Neural progenitor cell (in vitro differentiated cells): ENCODE measurements at regions not wholly inside any gene's neighbourhood (a gene's known extent, or its start where the extent isn't known, plus 50 kb on each side); places are given as distances from the start of the nearest gene placed in this dataset.

ENCODE experiments used
- EZH2phosphoT487 ChIP-seq: fragments of 200-600 bp; sonication (generic); IDR thresholded peaks from 2 replicates; pipeline ENCODE4 v1.6.1; 2017; ENCODE audit warnings: antibody characterized with exemption
- TF ChIP-seq, protein P1 (sequence below): fragments of 200-600 bp; sonication (generic); IDR thresholded peaks from 2 replicates; pipeline ENCODE4 v1.5.1; 2017; ENCODE audit warnings: antibody characterized with exemption, mild to moderate bottlenecking

DNA sequence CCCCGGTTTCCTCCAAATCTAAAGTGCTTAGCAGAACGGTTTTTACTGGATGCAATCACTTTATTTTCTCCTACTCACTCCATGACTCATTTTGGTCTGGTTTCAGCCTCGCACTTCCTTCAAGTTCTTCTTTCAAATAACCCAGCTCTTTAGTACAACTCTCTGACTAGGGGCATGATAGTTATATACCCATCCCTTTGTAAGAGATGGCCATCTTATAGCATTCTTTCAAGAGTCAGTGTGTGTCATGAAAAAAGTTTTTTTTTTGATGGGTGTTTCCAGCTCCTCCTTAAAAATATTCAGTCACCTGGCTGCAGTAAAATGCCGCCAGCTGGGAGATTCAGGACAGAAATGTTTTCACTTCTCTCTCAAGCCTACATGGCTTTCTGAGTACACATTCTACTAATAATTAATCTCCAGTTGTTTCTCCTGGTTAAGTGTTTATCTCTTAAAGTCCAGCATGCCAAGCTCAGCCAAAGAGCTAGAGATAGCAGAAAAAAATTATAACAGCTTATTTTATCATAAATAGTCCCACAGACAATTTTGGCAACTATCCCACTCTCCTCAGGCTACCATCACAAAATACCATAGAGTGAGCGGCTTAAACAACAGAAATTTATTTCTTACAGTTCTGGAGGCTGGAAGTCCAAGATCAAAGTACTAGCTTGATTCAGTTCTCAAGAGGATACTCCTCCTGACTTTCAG, 139.3 kb downstream of the GASK1B start:
- TF ChIP-seq, protein P1, sequence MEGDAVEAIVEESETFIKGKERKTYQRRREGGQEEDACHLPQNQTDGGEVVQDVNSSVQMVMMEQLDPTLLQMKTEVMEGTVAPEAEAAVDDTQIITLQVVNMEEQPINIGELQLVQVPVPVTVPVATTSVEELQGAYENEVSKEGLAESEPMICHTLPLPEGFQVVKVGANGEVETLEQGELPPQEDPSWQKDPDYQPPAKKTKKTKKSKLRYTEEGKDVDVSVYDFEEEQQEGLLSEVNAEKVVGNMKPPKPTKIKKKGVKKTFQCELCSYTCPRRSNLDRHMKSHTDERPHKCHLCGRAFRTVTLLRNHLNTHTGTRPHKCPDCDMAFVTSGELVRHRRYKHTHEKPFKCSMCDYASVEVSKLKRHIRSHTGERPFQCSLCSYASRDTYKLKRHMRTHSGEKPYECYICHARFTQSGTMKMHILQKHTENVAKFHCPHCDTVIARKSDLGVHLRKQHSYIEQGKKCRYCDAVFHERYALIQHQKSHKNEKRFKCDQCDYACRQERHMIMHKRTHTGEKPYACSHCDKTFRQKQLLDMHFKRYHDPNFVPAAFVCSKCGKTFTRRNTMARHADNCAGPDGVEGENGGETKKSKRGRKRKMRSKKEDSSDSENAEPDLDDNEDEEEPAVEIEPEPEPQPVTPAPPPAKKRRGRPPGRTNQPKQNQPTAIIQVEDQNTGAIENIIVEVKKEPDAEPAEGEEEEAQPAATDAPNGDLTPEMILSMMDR: no peak
- TF ChIP-seq EZH2phosphoT487: no peak
